ENCODE measurements at regions not wholly inside any gene's neighbourhood (a gene's known extent, or its start where the extent isn't known, plus 50 kb on each side); places are given as distances from the start of the nearest gene placed in this dataset.
"Not testable (repeated sequence)": the region's sequence is repeated elsewhere in the genome, so short reads cannot be mapped to it uniquely, and the experiment has no call there.

GRCh38 chr2:5187283-5187682 lies 504.9 kb upstream of the SOX11 start:
- H3K9me3 ChIP-seq (ENCODE audit: insufficient read depth, low read length): no peaks in the 10 kb centered on the region; the same call in 1 of the 2 replicates
- peaks cover 2% of the 10 kb centered on the region for H3K4me1 ChIP-seq (ENCODE audit: insufficient read depth, insufficient read length)
- TF ChIP-seq YY1 (IDR thresholded peaks at IDR 0.05; ENCODE audit: insufficient read depth, insufficient read length): no peak
- no peak for TF ChIP-seq ZNF274 (IDR thresholded peaks at IDR 0.05; ENCODE audit: low read depth, low read length)
- no peak for TF ChIP-seq SUZ12 (IDR thresholded peaks at IDR 0.05; ENCODE audit: extremely low read depth, insufficient read depth, insufficient read length)
- no peaks in the 10 kb centered on the region for H3K36me3 ChIP-seq (ENCODE audit: insufficient read depth, insufficient read length, low read length)
- DNase-seq (ENCODE audit: low read depth, low spot score): no peak
- H3K27me3 ChIP-seq (ENCODE audit: insufficient read depth, insufficient read length): no peaks in the 10 kb centered on the region
- H3K4me3 ChIP-seq (ENCODE audit: insufficient read length, low read depth): no peak overlapping the region
- H3K9ac ChIP-seq (ENCODE audit: insufficient read length, low read depth): no peak overlapping the region

- Histone ChIP-seq H3K9ac (ENCODE audit: insufficient read length, low read depth) (no peak overlapping the region), H3K4me3 (ENCODE audit: insufficient read length, low read depth) (no peak overlapping the region), H3K4me1 (ENCODE audit: insufficient read depth, insufficient read length) (no peaks in the 10 kb centered on the region), H3K27me3 (ENCODE audit: insufficient read depth, insufficient read length) (no peaks in the 10 kb centered on the region), H3K9me3 (ENCODE audit: insufficient read depth, low read length) (no peaks in the 10 kb centered on the region; the same call in 1 of the 2 replicates), H3K36me3 (ENCODE audit: insufficient read depth, insufficient read length, low read length) (no peaks in the 10 kb centered on the region)
- DNase-seq (ENCODE audit: low read depth, low spot score): no peak
- TF ChIP-seq YY1 (IDR thresholded peaks at IDR 0.05; ENCODE audit: insufficient read depth, insufficient read length): no peak
- TF ChIP-seq ZNF274 (IDR thresholded peaks at IDR 0.05; ENCODE audit: low read depth, low read length): no peak
- TF ChIP-seq SUZ12 (IDR thresholded peaks at IDR 0.05; ENCODE audit: extremely low read depth, insufficient read depth, insufficient read length): no peak
Measured at GRCh38 chr2:5188636-5189035, 503.5 kb upstream of the SOX11 start.

GRCh38 chr2:5190023-5190422 lies 502.2 kb upstream of the SOX11 start:
- no peak overlapping the region for H3K4me3 ChIP-seq (ENCODE audit: insufficient read length, low read depth)
- TF ChIP-seq YY1 (IDR thresholded peaks at IDR 0.05; ENCODE audit: insufficient read depth, insufficient read length) (no peak), ZNF274 (IDR thresholded peaks at IDR 0.05; ENCODE audit: low read depth, low read length) (no peak), SUZ12 (IDR thresholded peaks at IDR 0.05; ENCODE audit: extremely low read depth, insufficient read depth, insufficient read length) (no peak)
- no peak overlapping the region for H3K9ac ChIP-seq (ENCODE audit: insufficient read length, low read depth)
- H3K4me1 ChIP-seq (ENCODE audit: insufficient read depth, insufficient read length): no peaks in the 10 kb centered on the region
- no peaks in the 10 kb centered on the region for H3K9me3 ChIP-seq (ENCODE audit: insufficient read depth, low read length)
- H3K36me3 ChIP-seq (ENCODE audit: insufficient read depth, insufficient read length, low read length): no peaks in the 10 kb centered on the region
- no peak for DNase-seq (ENCODE audit: low read depth, low spot score)
- no peaks in the 10 kb centered on the region for H3K27me3 ChIP-seq (ENCODE audit: insufficient read depth, insufficient read length)

GRCh38 chr2:5195636-5196035 lies 496.5 kb upstream of the SOX11 start:
- TF ChIP-seq YY1 (IDR thresholded peaks at IDR 0.05; ENCODE audit: insufficient read depth, insufficient read length): no peak
- no peak for TF ChIP-seq SUZ12 (IDR thresholded peaks at IDR 0.05; ENCODE audit: extremely low read depth, insufficient read depth, insufficient read length)
- no peak for TF ChIP-seq ZNF274 (IDR thresholded peaks at IDR 0.05; ENCODE audit: low read depth, low read length)
- H3K9me3 ChIP-seq (ENCODE audit: insufficient read depth, low read length): peaks cover 3% of the 10 kb centered on the region; the same call in 1 of the 2 replicates
- DNase-seq (ENCODE audit: low read depth, low spot score): no peak

GRCh38 chr2:5203134-5203755 lies 488.9 kb upstream of the SOX11 start:
- no peak for TF ChIP-seq YY1 (IDR thresholded peaks at IDR 0.05; ENCODE audit: insufficient read depth, insufficient read length)
- no peak for TF ChIP-seq SUZ12 (IDR thresholded peaks at IDR 0.05; ENCODE audit: extremely low read depth, insufficient read depth, insufficient read length)
- TF ChIP-seq ZNF274 (IDR thresholded peaks at IDR 0.05; ENCODE audit: low read depth, low read length): no peak
- Histone ChIP-seq H3K9me3 (ENCODE audit: insufficient read depth, low read length) (no peaks in the 10 kb centered on the region; the same call in 1 of the 2 replicates), H3K4me3 (ENCODE audit: insufficient read length, low read depth) (no peak overlapping the region), H3K9ac (ENCODE audit: insufficient read length, low read depth) (peak overlapping the region; percentile 36), H3K36me3 (ENCODE audit: insufficient read depth, insufficient read length, low read length) (no peaks in the 10 kb centered on the region), H3K4me1 (ENCODE audit: insufficient read depth, insufficient read length) (no peaks in the 10 kb centered on the region), H3K27me3 (ENCODE audit: insufficient read depth, insufficient read length) (no peaks in the 10 kb centered on the region)
- DNase-seq (ENCODE audit: low read depth, low spot score): peak; percentile 38

More at GRCh38 chr2:5195636-5196035, 496.5 kb upstream of the SOX11 start:
- Histone ChIP-seq H3K4me1 (ENCODE audit: insufficient read depth, insufficient read length) (no peaks in the 10 kb centered on the region), H3K4me3 (ENCODE audit: insufficient read length, low read depth) (no peak overlapping the region), H3K9ac (ENCODE audit: insufficient read length, low read depth) (no peak overlapping the region), H3K27me3 (ENCODE audit: insufficient read depth, insufficient read length) (no peaks in the 10 kb centered on the region), H3K36me3 (ENCODE audit: insufficient read depth, insufficient read length, low read length) (no peaks in the 10 kb centered on the region)

GRCh38 chr2:5206742-5207141 lies 485.4 kb upstream of the SOX11 start:
- H3K36me3 ChIP-seq (ENCODE audit: insufficient read depth, insufficient read length, low read length); H3K9ac ChIP-seq (ENCODE audit: insufficient read length, low read depth); DNase-seq (ENCODE audit: low read depth, low spot score); H3K4me3 ChIP-seq (ENCODE audit: insufficient read length, low read depth); H3K4me1 ChIP-seq (ENCODE audit: insufficient read depth, insufficient read length); H3K9me3 ChIP-seq (ENCODE audit: insufficient read depth, low read length); H3K27me3 ChIP-seq (ENCODE audit: insufficient read depth, insufficient read length): not testable (repeated sequence)

- Histone ChIP-seq H3K4me3 (ENCODE audit: insufficient read length, low read depth) (no peak overlapping the region), H3K9me3 (ENCODE audit: insufficient read depth, low read length) (no peaks in the 10 kb centered on the region), H3K36me3 (ENCODE audit: insufficient read depth, insufficient read length, low read length) (no peaks in the 10 kb centered on the region), H3K9ac (ENCODE audit: insufficient read length, low read depth) (no peak overlapping the region), H3K27me3 (ENCODE audit: insufficient read depth, insufficient read length) (no peaks in the 10 kb centered on the region), H3K4me1 (ENCODE audit: insufficient read depth, insufficient read length) (no peaks in the 10 kb centered on the region)
- DNase-seq (ENCODE audit: low read depth, low spot score): no peak
- TF ChIP-seq ZNF274 (IDR thresholded peaks at IDR 0.05; ENCODE audit: low read depth, low read length) (no peak), SUZ12 (IDR thresholded peaks at IDR 0.05; ENCODE audit: extremely low read depth, insufficient read depth, insufficient read length) (no peak), YY1 (IDR thresholded peaks at IDR 0.05; ENCODE audit: insufficient read depth, insufficient read length) (no peak)
Measured at GRCh38 chr2:5215989-5216607, 476.1 kb upstream of the SOX11 start.
